HG02852 (cell line): ENCODE measurements at regions not wholly inside any gene's neighbourhood (a gene's known extent, or its start where the extent isn't known, plus 50 kb on each side); places are given as distances from the start of the nearest gene placed in this dataset.

Experiments
- ATAC-seq: cut with Tn5 transposase; IDR thresholded peaks from one replicate; pipeline ENCODE4 v1.9.1; 2021; ENCODE audit warnings: mild to moderate bottlenecking, moderate library complexity; ENCODE audit not compliant: unreplicated experiment

- ATAC-seq = no peak
These were observed 250.8 kb downstream of the SOX4 start for GRCh38 chr6:21844120-21844917.

- ATAC-seq = no peak
These were observed 251.5 kb downstream of the SOX4 start for GRCh38 chr6:21845018-21845417.

GRCh38 chr6:21845439-21846140 lies 252.0 kb downstream of the SOX4 start:
- ATAC-seq = no peak

GRCh38 chr6:21846541-21847451 lies 253.2 kb downstream of the SOX4 start:
- no peak for ATAC-seq

DNA sequence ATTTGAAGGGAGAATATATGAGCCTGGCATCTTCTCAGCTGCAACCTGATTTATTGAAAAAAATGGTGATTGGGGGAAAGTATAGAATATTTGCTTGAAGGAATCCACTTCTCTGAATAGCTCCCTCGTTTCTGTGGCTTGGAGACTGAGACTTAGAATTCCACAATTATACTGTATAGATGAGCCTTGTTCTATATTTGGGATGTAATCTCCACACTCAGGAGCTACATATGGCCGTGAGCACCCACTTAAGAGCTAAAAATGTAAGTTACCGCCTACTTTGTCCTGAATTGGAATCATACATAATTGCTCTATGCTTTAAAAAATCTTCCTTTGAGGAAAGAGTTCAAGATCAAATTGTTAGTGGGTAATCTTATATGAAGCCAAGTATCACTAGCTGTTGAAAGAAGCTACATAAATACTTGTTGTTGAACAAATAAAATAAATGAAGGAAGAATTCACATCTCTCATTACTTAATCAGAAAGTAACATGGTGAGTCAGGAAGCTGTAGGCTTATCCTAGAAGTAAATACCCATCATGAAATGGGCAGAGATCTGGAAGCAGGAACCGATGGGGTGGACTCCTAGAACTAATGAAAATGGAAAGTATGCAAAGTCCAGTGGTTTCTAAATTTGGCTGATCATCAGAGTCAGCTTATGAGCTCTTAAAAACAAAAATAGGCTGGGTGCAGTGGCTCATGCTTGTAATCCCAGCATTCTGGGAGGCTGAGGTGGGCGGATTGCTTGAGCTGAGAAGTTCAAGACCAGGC lies 254.3 kb downstream of the SOX4 start:
- ATAC-seq = no peak

DNA sequence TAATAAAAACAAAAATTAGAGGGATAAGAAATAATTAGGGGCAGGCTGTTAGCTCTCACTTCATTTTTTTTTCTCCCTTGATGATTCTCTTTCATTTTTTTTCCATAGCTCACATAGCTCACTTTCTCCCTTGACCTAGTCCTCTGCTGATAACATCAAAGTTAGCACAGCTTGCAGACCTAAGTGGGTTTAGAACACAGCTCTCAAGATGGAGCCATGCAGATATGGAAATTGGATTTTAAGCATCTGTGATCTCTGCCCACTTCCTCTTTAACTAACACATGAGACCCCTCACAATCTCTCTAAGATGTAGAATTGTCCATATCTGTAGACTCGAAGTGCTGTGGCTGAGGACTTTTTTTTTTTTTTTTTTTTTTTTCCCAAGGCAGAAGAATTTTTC lies 257.1 kb downstream of the SOX4 start:
- no peak for ATAC-seq

DNA sequence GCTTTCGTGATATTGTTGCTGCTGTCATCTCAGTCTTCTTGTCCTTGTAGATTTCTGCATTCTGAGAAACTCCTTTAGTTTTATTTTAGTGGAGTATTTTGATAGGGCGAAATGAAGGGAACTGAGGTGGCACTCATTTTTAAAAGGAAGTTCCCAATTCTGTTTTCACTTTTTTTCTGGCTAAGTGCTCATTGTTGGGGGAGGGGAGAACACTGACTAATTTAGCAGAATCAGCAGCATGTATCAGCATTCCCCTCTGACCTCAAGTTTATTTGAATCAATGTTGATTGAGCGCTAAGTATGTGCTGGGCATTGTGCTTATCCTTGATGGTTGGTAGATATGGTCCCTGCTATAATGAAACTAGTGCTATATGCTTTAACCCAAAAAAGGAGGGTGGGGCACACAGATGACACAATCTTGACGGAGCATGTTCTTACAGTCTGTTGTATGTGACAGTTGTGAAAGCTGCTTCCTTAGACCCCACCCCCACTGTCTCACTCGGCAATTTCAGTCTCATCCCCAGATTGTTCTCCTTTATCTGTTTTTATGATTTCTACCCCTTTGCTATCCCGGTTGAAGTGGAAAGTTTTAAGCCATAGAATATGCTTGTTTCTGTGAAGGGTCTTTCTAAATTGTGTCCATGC lies 262.4 kb downstream of the SOX4 start:
- ATAC-seq = no peak

- ATAC-seq = no peak
These were observed 262.9 kb downstream of the SOX4 start for GRCh38 chr6:21856456-21856825.

- no peak for ATAC-seq
These were observed 263.3 kb downstream of the SOX4 start for GRCh38 chr6:21856844-21857243.

DNA sequence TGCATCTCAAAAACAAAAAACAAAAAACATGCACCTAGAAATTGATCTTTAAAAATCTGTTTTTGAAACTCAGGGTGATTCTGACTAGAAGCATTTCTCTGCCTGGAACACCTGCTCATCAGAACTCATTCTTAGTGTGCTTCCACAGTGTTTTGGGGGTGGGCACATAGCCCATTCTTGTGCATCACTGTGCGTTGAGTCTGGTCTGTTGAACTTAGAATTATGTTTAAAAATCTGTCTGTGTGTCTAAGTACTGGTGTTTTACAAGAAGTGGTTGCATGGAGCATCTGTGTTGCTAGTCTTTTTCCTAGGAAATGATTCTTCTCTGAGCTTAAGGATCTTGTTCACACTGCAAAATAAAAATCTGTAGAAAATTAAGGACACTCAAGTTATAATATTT lies 264.5 kb downstream of the SOX4 start:
- no peak for ATAC-seq

DNA sequence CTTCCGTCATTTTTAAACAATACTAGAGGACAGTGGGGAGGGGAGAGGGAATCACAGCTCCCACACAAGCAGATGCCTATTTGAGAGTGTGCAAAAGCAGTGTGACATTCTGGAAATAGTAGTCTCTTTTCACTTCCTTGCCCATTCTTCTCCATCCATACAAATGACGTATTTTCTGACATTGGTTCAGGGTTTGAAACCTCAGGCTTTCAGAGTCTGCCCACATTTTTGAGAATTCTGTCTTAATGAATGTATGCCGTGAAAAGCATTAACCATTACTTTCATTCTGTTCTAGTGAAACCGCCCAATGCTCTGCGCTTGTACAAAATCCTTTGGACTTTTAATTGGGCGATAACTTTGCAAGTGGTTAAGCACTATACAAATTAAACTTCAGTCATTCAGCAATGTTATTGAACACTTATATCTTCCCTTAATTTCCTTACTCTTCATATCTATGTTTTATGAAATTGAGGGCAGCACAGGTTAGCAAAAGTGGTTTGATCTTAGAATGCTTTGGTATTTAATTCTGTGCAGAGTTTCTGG lies 265.7 kb downstream of the SOX4 start:
- ATAC-seq = no peak

- no peak for ATAC-seq
These were observed 268.4 kb downstream of the SOX4 start for GRCh38 chr6:21861942-21862341.

DNA sequence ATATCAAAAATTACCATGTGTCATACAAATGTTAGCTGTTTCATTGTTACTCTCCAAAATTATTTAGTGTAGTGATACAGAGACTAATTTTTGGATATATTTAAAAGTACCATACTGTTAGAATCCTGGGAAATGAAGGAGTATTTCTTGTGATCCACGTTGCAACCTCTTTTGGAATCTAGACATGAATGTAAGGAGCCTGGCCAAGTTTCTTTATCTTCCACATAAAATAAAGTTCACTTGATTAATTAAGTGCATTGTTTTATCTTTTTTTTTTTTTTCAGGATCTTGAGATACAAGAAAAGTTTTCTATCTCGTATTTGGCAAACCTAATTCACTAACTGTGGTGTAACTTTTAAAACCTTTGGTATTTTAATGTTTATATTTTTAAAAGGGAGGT lies 270.7 kb downstream of the SOX4 start:
- ATAC-seq = no peak

GRCh38 chr6:21868226-21868625 lies 274.7 kb downstream of the SOX4 start:
- ATAC-seq = no peak

DNA sequence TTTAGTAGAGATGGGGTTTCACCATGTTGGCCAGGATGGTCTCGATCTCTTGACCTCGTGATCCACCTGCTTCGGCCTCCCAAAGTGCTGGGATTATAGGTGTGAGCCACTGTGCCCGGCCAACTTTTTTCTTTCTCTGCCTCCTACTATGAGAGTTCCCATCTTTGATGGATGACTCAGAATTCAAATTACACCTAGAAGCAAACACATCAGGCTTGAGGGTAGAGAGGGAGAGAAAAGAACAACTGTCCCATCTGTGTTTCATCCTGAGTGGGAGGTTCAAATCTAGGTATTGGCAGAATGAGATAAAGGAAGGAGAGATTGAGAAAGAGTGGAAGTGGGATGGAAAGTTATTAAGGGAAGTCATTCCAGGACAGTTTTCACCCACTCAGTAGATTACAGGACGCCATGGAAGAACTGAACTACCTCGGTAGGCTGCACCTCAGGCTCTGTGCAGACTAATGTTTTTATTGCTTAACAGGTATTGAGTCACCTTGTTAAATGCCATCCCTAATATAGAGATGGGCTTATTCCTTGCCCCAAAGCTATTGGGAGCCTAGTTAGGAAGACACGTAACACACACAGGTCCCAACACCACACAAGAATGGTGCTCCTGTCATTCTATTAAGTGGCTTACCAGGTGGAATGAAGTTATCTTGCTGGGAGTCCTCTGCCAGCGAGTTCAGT lies 275.7 kb downstream of the SOX4 start:
- no peak for ATAC-seq

DNA sequence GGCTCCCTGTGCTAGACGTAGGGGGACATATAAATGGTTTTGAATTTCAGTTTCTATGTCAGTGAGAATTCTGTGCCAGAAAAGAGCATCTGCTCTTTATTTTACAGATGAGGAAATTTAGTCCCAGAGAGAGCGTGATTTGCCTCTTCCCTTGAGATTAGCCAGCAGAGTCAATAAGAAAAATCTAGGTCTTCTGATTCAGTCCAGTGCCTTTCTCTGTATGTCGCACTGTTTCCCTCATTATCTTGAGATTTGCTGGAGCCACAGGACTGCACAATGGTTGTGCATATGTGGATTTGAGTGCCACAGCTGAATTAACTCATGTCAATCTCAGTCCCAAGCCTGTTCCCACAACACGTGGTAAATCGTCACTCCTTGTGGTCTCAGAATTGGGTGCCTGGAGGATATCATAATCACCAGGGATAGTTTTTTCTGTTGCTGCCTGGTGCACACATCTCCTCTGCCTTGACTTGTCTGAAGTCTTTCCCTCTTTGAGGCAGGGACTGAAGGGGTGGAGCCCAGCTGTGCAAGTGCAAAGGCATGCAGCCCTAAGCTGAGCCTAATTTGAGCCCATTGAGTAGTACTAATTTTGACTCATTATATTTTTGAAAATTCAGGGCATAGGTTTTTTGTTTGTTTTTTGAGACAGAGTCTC lies 276.7 kb downstream of the SOX4 start:
- no peak for ATAC-seq

DNA sequence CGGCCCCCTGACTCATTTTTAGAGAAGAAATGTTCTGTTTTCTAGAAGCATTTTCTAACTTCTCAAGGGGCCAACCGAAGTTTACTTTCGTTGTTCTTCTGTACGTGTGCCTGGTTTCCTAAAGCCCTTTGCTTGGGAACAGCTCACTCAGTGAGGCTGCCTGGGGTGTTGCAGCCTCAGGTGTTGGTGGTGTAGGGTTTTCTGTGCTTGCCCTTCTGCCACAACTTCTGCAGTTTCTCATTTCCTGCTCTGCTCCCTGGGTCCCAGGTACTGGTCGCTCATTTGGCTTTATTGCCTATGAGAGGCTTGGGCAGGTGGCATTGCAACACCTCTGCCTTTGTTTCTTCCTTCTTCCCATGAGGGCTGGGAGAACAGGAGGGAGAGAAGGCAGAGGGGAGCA lies 278.3 kb downstream of the SOX4 start:
- ATAC-seq = no peak

DNA sequence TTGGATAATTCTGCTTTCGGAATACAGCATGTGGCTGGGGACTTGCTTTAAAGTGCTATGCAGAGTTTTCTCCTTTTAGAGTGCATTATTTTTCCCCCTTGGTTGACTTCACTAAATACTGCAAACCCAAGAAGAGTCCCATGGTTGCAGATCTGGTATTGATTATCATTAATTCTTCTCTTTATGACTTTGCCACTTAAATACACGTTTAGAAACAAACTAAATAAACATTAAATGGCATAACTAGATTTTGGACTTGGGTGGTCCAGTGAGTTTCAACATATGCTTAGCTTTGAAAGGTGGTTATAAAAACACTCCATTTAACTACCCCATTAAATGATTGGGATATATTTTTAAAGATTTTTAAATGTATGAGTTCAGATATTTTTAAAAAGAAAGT lies 279.2 kb downstream of the SOX4 start:
- no peak for ATAC-seq

DNA sequence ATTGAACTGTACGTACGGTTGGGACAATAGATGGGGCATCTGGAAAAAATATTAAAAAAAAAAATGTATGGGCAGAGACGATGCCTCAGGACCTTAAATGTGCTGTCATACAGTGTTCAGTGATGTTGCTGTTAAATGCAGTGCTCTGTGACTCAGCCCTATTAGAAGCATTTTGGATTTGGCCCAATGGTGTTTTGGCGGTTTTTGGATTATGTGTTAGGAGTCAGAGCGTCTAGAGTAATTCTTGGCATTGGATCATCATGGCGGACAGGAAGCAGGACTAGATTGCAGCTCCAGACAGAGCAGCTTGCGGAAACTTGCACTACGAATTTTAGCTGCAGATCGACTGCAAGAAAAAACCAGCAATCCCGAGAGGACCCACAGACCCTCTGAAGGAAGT lies 280.0 kb downstream of the SOX4 start:
- no peak for ATAC-seq
